HG02610 (cell line): ENCODE measurements at regions not wholly inside any gene's neighbourhood (a gene's known extent, or its start where the extent isn't known, plus 50 kb on each side); places are given as distances from the start of the nearest gene placed in this dataset.
"Not testable (repeated sequence)": the region's sequence is repeated elsewhere in the genome, so short reads cannot be mapped to it uniquely, and the experiment has no call there.

Experiments
- ATAC-seq: cut with Tn5 transposase; IDR thresholded peaks from one replicate; pipeline ENCODE4 v1.9.1; 2021; ENCODE audit warnings: mild to moderate bottlenecking, moderate library complexity; ENCODE audit not compliant: unreplicated experiment

- ATAC-seq = no peak
Observed at GRCh38 chr22:49517667-49518185, 309.9 kb downstream of the BRD1 start.

GRCh38 chr22:49517211-49517610, 310.5 kb downstream of the BRD1 start:
- no peak for ATAC-seq

- no peak for ATAC-seq
Observed at GRCh38 chr22:49515475-49515874, 312.2 kb downstream of the BRD1 start.

- ATAC-seq = no peak
Observed at GRCh38 chr22:49514641-49515040, 313.0 kb downstream of the BRD1 start.

- no peak for ATAC-seq
Observed at GRCh38 chr22:49514211-49514610, 313.5 kb downstream of the BRD1 start.

- ATAC-seq = no peak
Observed at GRCh38 chr22:49513358-49513851, 314.3 kb downstream of the BRD1 start.

- ATAC-seq = no peak
Observed at GRCh38 chr22:49512487-49513165, 315.0 kb downstream of the BRD1 start.

- not testable (repeated sequence) for ATAC-seq
Observed at GRCh38 chr22:49511393-49512189, 316.1 kb downstream of the BRD1 start.

- no peak for ATAC-seq
Observed at GRCh38 chr22:49510718-49511117, 317.0 kb downstream of the BRD1 start.

GRCh38 chr22:49509016-49509415, 318.7 kb downstream of the BRD1 start:
- no peak for ATAC-seq

- no peak for ATAC-seq
Observed at GRCh38 chr22:49508561-49508960, 319.1 kb downstream of the BRD1 start.

- no peak for ATAC-seq
Observed at GRCh38 chr22:49507607-49508292, 319.9 kb downstream of the BRD1 start.

GRCh38 chr22:49506010-49506400, 321.7 kb downstream of the BRD1 start:
- no peak for ATAC-seq

GRCh38 chr22:49505337-49506009, 322.2 kb downstream of the BRD1 start:
- no peak for ATAC-seq

GRCh38 chr22:49503896-49504521, 323.7 kb downstream of the BRD1 start:
- peak; percentile 65 for ATAC-seq

GRCh38 chr22:49503321-49503720, 324.4 kb downstream of the BRD1 start:
- ATAC-seq = no peak

- ATAC-seq = no peak
Observed at GRCh38 chr22:49502126-49502826, 325.4 kb downstream of the BRD1 start.

- ATAC-seq = no peak
Observed at GRCh38 chr22:49500942-49501395, 326.7 kb downstream of the BRD1 start.

- ATAC-seq = no peak
Observed at GRCh38 chr22:49500076-49500460, 327.6 kb downstream of the BRD1 start.
